ENCODE measurements at regions not wholly inside any gene's neighbourhood (a gene's known extent, or its start where the extent isn't known, plus 50 kb on each side); places are given as distances from the start of the nearest gene placed in this dataset.
"Not testable (repeated sequence)": the region's sequence is repeated elsewhere in the genome, so short reads cannot be mapped to it uniquely, and the experiment has no call there.

DNA sequence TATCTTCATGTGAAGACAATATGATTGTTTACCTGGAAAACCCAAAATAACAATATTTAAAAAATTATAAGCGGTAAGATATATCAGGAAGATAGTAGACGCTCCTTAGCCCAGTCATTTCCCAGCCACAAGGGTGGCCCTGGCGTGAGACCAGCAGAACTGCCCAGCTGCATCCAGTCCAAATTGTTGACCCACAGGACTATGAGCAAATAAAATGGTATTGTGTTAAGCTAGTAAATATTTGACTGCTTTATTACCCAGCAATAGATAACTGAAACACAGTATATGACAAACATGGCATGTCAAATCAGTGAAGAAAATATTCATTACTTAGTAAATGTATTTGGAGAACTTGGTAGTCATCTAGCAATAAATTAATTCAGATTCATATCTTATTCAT is 294.3 kb upstream of the SPAG17 start:
- H3K36me3 ChIP-seq (ENCODE audit: control insufficient read depth, low read length): no peaks in the 10 kb centered on the region
- H4K20me1 ChIP-seq (ENCODE audit: control insufficient read depth, insufficient read depth, low read depth, low read length): no peaks in the 10 kb centered on the region
- no peaks in the 10 kb centered on the region for H3K9me3 ChIP-seq (ENCODE audit: control insufficient read depth, insufficient read depth, low read length)
- H3K9me2 ChIP-seq (replicated peaks; ENCODE audit: control insufficient read depth, low read length): no peaks in the 10 kb centered on the region
- H3K79me2 ChIP-seq (ENCODE audit: control insufficient read depth, low read length): no peaks in the 10 kb centered on the region
- H3K4me2 ChIP-seq (ENCODE audit: low read length): no peak overlapping the region
- TF ChIP-seq, protein P1, sequence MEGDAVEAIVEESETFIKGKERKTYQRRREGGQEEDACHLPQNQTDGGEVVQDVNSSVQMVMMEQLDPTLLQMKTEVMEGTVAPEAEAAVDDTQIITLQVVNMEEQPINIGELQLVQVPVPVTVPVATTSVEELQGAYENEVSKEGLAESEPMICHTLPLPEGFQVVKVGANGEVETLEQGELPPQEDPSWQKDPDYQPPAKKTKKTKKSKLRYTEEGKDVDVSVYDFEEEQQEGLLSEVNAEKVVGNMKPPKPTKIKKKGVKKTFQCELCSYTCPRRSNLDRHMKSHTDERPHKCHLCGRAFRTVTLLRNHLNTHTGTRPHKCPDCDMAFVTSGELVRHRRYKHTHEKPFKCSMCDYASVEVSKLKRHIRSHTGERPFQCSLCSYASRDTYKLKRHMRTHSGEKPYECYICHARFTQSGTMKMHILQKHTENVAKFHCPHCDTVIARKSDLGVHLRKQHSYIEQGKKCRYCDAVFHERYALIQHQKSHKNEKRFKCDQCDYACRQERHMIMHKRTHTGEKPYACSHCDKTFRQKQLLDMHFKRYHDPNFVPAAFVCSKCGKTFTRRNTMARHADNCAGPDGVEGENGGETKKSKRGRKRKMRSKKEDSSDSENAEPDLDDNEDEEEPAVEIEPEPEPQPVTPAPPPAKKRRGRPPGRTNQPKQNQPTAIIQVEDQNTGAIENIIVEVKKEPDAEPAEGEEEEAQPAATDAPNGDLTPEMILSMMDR (IDR thresholded peaks at IDR 0.05; ENCODE audit: low read depth, low read length, poor library complexity, severe bottlenecking): no peak
- no peak for TF ChIP-seq EZH2phosphoT487 (IDR thresholded peaks at IDR 0.05; ENCODE audit: borderline replicate concordance, low read length)
- no peaks in the 10 kb centered on the region for H3F3A ChIP-seq (ENCODE audit: control insufficient read depth, insufficient read depth)
- no peak overlapping the region for H3K4me3 ChIP-seq (ENCODE audit: low read length)
- no peaks in the 10 kb centered on the region for H3K27me3 ChIP-seq (ENCODE audit: control insufficient read depth, low read length)
- no peak overlapping the region for H3K27ac ChIP-seq (ENCODE audit: low read depth, low read length)
- H3K4me1 ChIP-seq (ENCODE audit: control insufficient read depth, low read length): no peaks in the 10 kb centered on the region

DNA sequence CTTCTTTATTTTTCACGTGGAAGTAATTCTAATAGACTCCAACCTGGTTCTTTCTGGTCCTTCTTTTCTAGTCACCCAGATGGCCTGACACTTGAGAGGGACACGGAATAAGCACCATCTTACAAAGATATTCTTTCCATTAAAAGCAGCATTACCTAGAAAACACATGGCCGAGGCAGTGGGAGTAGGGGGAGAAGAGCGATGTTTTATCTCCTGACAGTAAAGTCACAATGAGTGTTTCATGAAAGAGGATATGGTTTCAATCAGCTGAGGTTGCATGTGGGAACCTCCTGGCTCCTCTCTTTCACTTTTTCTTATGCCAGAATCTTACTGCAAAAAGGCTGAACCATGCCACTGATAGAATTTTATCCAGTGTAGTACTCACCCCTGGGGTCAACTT is 288.8 kb upstream of the SPAG17 start:
- Histone ChIP-seq H3K27me3 (ENCODE audit: control insufficient read depth, low read length) (no peaks in the 10 kb centered on the region), H4K20me1 (ENCODE audit: control insufficient read depth, insufficient read depth, low read depth, low read length) (no peaks in the 10 kb centered on the region), H3F3A (ENCODE audit: control insufficient read depth, insufficient read depth) (no peaks in the 10 kb centered on the region), H3K79me2 (ENCODE audit: control insufficient read depth, low read length) (no peaks in the 10 kb centered on the region), H3K4me1 (ENCODE audit: control insufficient read depth, low read length) (no peaks in the 10 kb centered on the region), H3K9me3 (ENCODE audit: control insufficient read depth, insufficient read depth, low read length) (0 out of 2 replicates have a peak, but pooled peaks cover 4% of the 10 kb centered on the region), H3K9me2 (replicated peaks; ENCODE audit: control insufficient read depth, low read length) (no peaks in the 10 kb centered on the region), H3K36me3 (ENCODE audit: control insufficient read depth, low read length) (no peaks in the 10 kb centered on the region), H3K4me3 (ENCODE audit: low read length) (no peak overlapping the region), H3K27ac (ENCODE audit: low read depth, low read length) (no peak overlapping the region), H3K4me2 (ENCODE audit: low read length) (no peak overlapping the region)
- TF ChIP-seq, protein P1 (IDR thresholded peaks at IDR 0.05; ENCODE audit: low read depth, low read length, poor library complexity, severe bottlenecking): no peak
- TF ChIP-seq EZH2phosphoT487 (IDR thresholded peaks at IDR 0.05; ENCODE audit: borderline replicate concordance, low read length): no peak

DNA sequence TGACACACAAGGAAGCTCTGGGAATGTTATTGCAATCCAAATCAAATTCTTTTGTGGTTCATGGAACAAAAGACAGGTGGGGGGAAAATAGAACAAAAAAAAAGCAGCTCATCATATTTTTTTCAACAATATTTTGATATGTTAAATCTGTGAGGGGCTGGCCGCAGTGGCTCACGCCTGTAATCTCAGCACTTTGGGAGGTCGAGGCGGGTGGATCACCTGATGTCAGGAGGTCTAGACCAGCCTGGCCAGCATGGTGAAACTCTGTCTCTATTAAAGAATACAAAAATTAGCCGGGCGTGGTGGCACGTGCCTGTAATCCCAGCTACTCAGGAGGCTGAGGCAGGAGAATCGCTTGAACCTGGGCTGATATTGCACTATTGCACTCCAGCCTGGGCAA is 279.4 kb upstream of the SPAG17 start:
- not testable (repeated sequence) for H3K79me2 ChIP-seq (ENCODE audit: control insufficient read depth, low read length); H3K9me2 ChIP-seq (replicated peaks; ENCODE audit: control insufficient read depth, low read length); H3K9me3 ChIP-seq (ENCODE audit: control insufficient read depth, insufficient read depth, low read length); H4K20me1 ChIP-seq (ENCODE audit: control insufficient read depth, insufficient read depth, low read depth, low read length); H3F3A ChIP-seq (ENCODE audit: control insufficient read depth, insufficient read depth); H3K4me2 ChIP-seq (ENCODE audit: low read length); H3K4me1 ChIP-seq (ENCODE audit: control insufficient read depth, low read length); H3K27me3 ChIP-seq (ENCODE audit: control insufficient read depth, low read length); H3K36me3 ChIP-seq (ENCODE audit: control insufficient read depth, low read length); H3K27ac ChIP-seq (ENCODE audit: low read depth, low read length); H3K4me3 ChIP-seq (ENCODE audit: low read length)

DNA sequence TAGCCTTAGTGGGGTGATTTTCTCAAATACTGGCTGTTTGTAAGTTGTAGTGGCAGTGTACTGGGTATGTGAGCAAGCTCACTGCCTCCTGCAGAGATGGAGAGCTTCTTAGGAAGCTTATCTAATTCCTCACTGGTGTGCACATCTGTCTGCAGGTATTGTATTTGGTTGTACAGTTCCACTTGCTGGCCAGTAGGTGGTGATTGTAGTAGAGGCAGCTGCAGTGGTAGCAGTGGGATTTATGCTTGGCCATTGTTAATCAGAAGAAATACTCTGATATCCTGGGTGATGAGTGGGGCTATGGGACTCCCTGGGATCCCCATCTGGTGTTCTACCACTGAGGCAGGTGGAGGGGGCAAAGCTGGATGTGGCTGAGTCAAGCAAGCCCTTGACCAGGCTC is 276.1 kb upstream of the SPAG17 start:
- TF ChIP-seq EZH2phosphoT487 (IDR thresholded peaks at IDR 0.05; ENCODE audit: borderline replicate concordance, low read length): no peak
- TF ChIP-seq, protein P1 (IDR thresholded peaks at IDR 0.05; ENCODE audit: low read depth, low read length, poor library complexity, severe bottlenecking): peak; percentile 32
- Histone ChIP-seq H3K79me2 (ENCODE audit: control insufficient read depth, low read length) (no peaks in the 10 kb centered on the region), H3K4me2 (ENCODE audit: low read length) (no peak overlapping the region), H4K20me1 (ENCODE audit: control insufficient read depth, insufficient read depth, low read depth, low read length) (no peaks in the 10 kb centered on the region), H3K9me2 (replicated peaks; ENCODE audit: control insufficient read depth, low read length) (no peaks in the 10 kb centered on the region), H3K27ac (ENCODE audit: low read depth, low read length) (no peak overlapping the region), H3F3A (ENCODE audit: control insufficient read depth, insufficient read depth) (no peaks in the 10 kb centered on the region), H3K36me3 (ENCODE audit: control insufficient read depth, low read length) (no peaks in the 10 kb centered on the region), H3K4me1 (ENCODE audit: control insufficient read depth, low read length) (no peaks in the 10 kb centered on the region), H3K4me3 (ENCODE audit: low read length) (no peak overlapping the region), H3K9me3 (ENCODE audit: control insufficient read depth, insufficient read depth, low read length) (no peaks in the 10 kb centered on the region; the same call in 1 of the 2 replicates), H3K27me3 (ENCODE audit: control insufficient read depth, low read length) (no peaks in the 10 kb centered on the region)
